ENCODE measurements at regions not wholly inside any gene's neighbourhood (a gene's known extent, or its start where the extent isn't known, plus 50 kb on each side); places are given as distances from the start of the nearest gene placed in this dataset.

DNA sequence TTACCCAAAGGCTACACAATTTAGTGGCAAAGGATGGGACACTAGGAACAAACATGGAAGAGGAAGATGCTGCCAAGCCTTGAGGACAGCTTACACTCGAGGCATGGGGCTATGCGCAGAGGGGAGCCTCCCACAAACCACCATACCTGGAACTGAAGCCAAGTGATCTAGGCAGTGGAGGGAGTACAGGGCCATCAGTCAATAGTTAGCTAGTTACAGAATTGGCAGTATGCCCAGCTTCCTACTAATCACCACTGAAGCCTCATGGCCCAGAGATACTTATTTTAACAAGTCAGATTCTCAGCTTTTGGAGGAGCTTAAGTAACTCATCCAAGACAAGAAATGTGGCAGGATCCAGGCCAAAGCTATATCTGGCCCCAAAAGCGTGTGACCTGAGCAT is 226.6 kb upstream of the MOCS1 start:
- TF ChIP-seq, protein P1, sequence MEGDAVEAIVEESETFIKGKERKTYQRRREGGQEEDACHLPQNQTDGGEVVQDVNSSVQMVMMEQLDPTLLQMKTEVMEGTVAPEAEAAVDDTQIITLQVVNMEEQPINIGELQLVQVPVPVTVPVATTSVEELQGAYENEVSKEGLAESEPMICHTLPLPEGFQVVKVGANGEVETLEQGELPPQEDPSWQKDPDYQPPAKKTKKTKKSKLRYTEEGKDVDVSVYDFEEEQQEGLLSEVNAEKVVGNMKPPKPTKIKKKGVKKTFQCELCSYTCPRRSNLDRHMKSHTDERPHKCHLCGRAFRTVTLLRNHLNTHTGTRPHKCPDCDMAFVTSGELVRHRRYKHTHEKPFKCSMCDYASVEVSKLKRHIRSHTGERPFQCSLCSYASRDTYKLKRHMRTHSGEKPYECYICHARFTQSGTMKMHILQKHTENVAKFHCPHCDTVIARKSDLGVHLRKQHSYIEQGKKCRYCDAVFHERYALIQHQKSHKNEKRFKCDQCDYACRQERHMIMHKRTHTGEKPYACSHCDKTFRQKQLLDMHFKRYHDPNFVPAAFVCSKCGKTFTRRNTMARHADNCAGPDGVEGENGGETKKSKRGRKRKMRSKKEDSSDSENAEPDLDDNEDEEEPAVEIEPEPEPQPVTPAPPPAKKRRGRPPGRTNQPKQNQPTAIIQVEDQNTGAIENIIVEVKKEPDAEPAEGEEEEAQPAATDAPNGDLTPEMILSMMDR (IDR thresholded peaks at IDR 0.05; ENCODE audit: insufficient read depth, low read length): no peak
- no peak for DNase-seq (ENCODE audit: low read depth)

DNA sequence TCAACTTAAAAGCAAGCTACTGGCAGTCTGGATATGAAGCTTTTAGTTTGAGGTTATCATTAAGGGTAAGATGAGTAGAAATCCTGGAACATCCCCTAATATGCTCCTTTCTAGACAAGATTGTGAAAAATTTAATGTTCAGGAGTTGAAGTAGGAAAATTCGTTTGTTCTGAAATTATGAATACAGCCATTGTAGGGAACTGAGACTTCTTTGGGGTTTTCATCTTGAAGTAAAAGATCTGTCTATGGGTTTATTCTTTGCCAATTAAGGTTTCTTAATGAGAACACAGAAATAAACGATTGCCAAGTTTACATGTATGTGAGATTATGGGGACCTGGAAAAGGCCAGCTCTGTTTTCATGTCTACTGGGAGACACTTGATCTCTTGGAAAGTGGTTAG is 225.6 kb upstream of the MOCS1 start:
- H3K4me3 ChIP-seq (ENCODE audit: low read depth, low read length): no peak overlapping the region
- no peak for DNase-seq (ENCODE audit: low read depth)
- TF ChIP-seq, protein P1 (IDR thresholded peaks at IDR 0.05; ENCODE audit: insufficient read depth, low read length): no peak

More for the DNA sequence above, 226.6 kb upstream of the MOCS1 start:
- H3K4me3 ChIP-seq (ENCODE audit: low read depth, low read length): no peak overlapping the region

DNA sequence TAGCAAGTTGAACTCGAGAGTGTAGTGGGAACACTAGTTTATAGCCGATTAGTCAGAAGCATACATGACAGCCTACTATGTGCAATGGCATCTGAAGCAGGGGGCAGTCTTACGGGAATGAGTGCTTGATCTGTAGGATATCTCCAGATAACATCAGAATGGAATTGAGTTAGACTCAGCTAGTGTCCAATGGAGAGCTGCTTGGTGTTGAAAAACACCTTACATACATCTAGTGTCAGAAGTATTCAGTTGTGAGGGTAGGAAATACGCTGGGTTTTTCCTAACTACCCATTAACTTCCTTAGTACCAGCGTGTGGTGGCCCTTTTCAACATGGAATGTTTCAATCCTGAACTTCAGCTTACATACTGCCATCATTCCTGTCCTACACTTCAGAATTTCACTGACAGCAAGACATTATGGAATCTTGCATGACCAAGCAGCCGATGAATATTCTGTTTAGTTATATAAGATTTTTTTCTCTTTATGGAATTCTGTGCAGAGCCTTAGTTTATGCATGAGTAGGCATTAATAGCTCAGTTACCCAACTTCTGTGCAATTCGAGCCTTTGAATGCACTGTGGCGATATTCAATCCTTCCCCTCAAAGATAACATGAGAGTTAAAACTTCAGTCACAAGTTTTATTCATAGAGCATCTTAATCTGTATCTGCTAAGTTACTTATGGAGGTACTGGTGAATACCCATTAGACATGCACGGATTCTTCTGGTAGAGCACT is 218.6 kb upstream of the MOCS1 start:
- TF ChIP-seq, protein P1 (IDR thresholded peaks at IDR 0.05; ENCODE audit: insufficient read depth, low read length): no peak
- no peak overlapping the region for H3K4me3 ChIP-seq (ENCODE audit: low read depth, low read length)
- no peak for DNase-seq (ENCODE audit: low read depth)

DNA sequence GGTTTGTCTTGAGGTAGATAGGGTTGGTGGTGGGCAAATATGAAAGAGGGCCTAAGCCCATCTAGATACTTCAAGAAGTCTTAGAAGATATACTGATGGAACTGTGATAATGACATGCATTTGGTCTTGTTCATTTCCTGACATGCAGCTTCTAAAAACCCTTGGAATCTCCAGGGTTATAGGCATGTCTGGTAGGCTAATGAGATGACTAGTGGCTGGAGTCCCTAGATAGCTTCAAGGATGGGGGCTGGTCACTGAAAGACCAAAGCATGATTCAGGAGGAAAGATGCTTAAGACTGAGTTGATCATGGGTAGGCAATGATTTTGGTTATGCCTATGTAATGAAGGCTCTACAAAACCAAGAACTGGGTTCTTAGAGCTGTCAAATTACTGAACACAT is 217.9 kb upstream of the MOCS1 start:
- TF ChIP-seq, protein P1 (IDR thresholded peaks at IDR 0.05; ENCODE audit: insufficient read depth, low read length): no peak
- no peak overlapping the region for H3K4me3 ChIP-seq (ENCODE audit: low read depth, low read length)
- DNase-seq (ENCODE audit: low read depth): no peak

DNA sequence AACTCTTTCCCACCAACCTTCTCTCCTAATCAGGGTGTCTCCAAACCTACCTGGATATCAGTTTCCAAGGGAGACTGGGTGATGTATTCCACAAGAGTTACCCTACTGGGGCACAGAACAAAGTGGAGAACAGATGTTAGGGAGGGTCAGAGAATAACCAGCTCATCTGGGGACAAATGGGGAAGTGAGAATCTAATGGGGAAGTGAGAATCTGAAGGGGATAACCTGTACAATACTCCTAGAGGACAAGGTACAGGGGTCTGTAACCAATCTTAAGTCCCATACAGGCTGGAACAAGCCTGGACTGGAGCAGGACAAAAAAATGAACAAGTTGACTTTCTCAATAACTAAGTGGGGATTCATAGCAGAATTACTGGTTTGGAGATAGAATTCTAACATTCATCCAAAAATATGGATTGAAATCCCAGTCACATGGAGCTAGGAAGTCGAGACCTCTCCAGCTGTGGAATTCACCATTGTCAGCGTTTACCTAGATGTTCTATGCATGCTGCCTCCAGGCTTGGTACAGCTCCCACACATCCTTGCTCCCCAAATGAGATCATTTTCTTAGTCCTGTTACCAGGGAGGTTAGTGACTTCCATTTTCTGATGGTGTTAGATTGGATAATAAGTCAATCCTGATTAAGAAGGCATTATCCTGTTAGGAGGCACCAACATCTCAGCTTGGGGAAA is 214.8 kb upstream of the MOCS1 start:
- no peak overlapping the region for H3K4me3 ChIP-seq (ENCODE audit: low read depth, low read length)
- TF ChIP-seq, protein P1 (IDR thresholded peaks at IDR 0.05; ENCODE audit: insufficient read depth, low read length): no peak
- no peak for DNase-seq (ENCODE audit: low read depth)

DNA sequence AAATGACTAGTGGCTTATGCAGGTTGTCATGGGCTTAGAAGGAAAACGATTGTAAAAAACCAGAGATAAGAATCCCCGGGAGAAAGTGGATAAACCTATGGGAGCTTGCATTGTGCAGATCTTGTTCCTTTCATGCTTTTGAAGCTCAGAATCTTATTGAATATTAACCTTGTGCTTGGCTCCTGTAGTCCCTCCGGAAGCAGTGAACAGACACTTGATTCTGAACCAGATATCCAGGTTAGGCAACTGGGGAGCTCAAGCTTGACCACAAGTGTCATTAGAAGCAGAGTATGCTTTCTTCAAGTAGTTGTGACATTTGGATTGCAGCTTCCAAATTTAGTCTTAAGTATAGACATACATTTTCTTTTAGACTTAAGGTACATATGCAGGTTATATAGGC is 212.6 kb upstream of the MOCS1 start:
- DNase-seq (ENCODE audit: low read depth): no peak
- TF ChIP-seq, protein P1 (IDR thresholded peaks at IDR 0.05; ENCODE audit: insufficient read depth, low read length): no peak
- no peak overlapping the region for H3K4me3 ChIP-seq (ENCODE audit: low read depth, low read length)

Measured in fibroblast of the aortic adventitia (primary cell).